Adrenal gland (tissue), 9 donors: ENCODE measurements at regions not wholly inside any gene's neighbourhood (a gene's known extent, or its start where the extent isn't known, plus 50 kb on each side); places are given as distances from the start of the nearest gene placed in this dataset.

Experiments
- DNase-seq, 7 donors: peaks; one replicate each; pipeline ENCODE4 v3.0.0-alpha.2; 2019 to 2020
- H3K27ac ChIP-seq, 5 donors: fragments of 200-600 bp; sonication (generic) in 4 of 5; 1 replicate in 3 of 5; 2 replicates in 2 of 5; pipeline versions ENCODE4 v1.5.1 to v1.8.0; 2016 to 2020; ENCODE audit warnings: mild to moderate bottlenecking in 1 of 5
- H3K27me3 ChIP-seq: fragments of 200-600 bp; 2 replicates; pipeline ENCODE4 v1.8.0; 2021
- H3K36me3 ChIP-seq, 2 donors: fragments of 200-600 bp; replicated peaks in 1 of 2; 1 replicate in 1 of 2; 2 replicates in 1 of 2; pipeline versions ENCODE4 v1.5.1 to v1.8.0; 2018 to 2022
- H3K4me1 ChIP-seq, 2 donors: fragments of 200-600 bp; replicated peaks in 1 of 2; 1 replicate in 1 of 2; 2 replicates in 1 of 2; pipeline versions ENCODE4 v1.5.1 to v1.8.0; 2018 to 2021
- H3K4me3 ChIP-seq, 4 donors: fragments of 200-600 bp; sonication (generic) in 3 of 4; one replicate each; pipeline ENCODE4 v1.5.1; 2016 to 2018
- H3K9me3 ChIP-seq, 3 donors: fragments of 200-600 bp; sonication (generic) in 1 of 3; replicated peaks in 1 of 3; 1 replicate in 2 of 3; 2 replicates in 1 of 3; pipeline versions ENCODE4 v1.5.1 to v1.8.0; 2016 to 2021
- POLR2A ChIP-seq, 2 donors: fragments of 450-650 bp; IDR thresholded peaks; one replicate each; pipeline ENCODE4 v1.6.1; 2017; ENCODE audit warnings: antibody characterized with exemption in 2 of 2, mild to moderate bottlenecking in 2 of 2, moderate library complexity in 1 of 2
- WGBS, 4 donors: extraction: QIAGEN DNeasy Blood & Tissue Kit in 2 of 4; methylation state at CpG; one replicate each; pipeline versions ENCODE4 v1.1.5 to v1.1.7; 2013 to 2017; 5-methylcytosine and 5-hydroxymethylcytosine counted together
- intact Hi-C, 2 donors: fragments of 100-400 bp; cut with DNase I; formaldehyde crosslinking; loops; one replicate each; pipeline versions ENCODE4 v1.14.1 to v1.15.0; 2022 to 2023
- TF ChIP-seq, protein P1 (sequence below), 6 experiments: fragments of 450-650 bp in 4 of 6; fragments of 200-600 bp in 2 of 6; sonication (generic) in 1 of 6; IDR thresholded peaks; 1 replicate in 5 of 6; 2 replicates in 1 of 6; pipeline versions ENCODE4 v1.5.1 to v1.8.0; 2016 to 2021; ENCODE audit warnings: antibody characterized with exemption in 6 of 6, mild to moderate bottlenecking in 2 of 6, moderate library complexity in 1 of 6
- donor health status: healthy with polysubstance abuse.
- donor health status: Bipolar disorder and iron deficiency.
- donor health status: DM: yes; HTN: yes; CAD: no.
- donor health status: DM: no; HTN: no; CAD: no.
- donor health status: DM: no; HTN: no; CAD: no.

DNA sequence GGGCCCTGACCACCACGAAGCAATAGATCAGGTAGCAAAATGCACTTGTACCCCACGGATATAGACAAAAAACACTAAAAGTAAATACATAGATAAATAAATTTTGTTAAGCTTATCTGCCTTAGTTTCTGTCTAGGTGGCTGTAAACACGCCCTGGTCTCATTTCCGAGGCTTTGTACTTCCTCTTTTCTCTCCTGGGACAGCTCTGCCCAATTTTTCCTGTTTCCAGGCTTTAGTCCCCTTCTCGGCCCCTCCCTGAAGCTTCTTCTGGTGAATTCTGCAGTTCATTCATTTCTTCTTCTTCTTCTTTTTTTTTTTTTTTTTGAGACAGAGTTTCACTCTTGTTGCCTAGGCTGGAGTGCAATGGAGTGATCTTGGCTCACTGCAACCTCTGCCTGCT is 73.4 kb upstream of the STOX2 start:
- H3K9me3 ChIP-seq: no peaks in the 10 kb centered on the region
- TF ChIP-seq POLR2A (IDR thresholded peaks at IDR 0.05): no peak
- TF ChIP-seq, protein P1, sequence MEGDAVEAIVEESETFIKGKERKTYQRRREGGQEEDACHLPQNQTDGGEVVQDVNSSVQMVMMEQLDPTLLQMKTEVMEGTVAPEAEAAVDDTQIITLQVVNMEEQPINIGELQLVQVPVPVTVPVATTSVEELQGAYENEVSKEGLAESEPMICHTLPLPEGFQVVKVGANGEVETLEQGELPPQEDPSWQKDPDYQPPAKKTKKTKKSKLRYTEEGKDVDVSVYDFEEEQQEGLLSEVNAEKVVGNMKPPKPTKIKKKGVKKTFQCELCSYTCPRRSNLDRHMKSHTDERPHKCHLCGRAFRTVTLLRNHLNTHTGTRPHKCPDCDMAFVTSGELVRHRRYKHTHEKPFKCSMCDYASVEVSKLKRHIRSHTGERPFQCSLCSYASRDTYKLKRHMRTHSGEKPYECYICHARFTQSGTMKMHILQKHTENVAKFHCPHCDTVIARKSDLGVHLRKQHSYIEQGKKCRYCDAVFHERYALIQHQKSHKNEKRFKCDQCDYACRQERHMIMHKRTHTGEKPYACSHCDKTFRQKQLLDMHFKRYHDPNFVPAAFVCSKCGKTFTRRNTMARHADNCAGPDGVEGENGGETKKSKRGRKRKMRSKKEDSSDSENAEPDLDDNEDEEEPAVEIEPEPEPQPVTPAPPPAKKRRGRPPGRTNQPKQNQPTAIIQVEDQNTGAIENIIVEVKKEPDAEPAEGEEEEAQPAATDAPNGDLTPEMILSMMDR (IDR thresholded peaks at IDR 0.05): no peak
- WGBS, 4 donors: 55 to 60% (median 56%) methylated on average over 5 of the region's 5 CpGs
- intact Hi-C loops: no loop called here
- peaks cover 7 to 8% of the 10 kb centered on the region in 2 donors for H3K4me1 ChIP-seq
- H3K36me3 ChIP-seq: no peaks in the 10 kb centered on the region
- H3K27me3 ChIP-seq: no peaks in the 10 kb centered on the region
- peak overlapping the region in 2 of 5 donors; percentile 3 to 58 for H3K27ac ChIP-seq
- H3K4me3 ChIP-seq: no peak overlapping the region
- no peak for DNase-seq

DNA sequence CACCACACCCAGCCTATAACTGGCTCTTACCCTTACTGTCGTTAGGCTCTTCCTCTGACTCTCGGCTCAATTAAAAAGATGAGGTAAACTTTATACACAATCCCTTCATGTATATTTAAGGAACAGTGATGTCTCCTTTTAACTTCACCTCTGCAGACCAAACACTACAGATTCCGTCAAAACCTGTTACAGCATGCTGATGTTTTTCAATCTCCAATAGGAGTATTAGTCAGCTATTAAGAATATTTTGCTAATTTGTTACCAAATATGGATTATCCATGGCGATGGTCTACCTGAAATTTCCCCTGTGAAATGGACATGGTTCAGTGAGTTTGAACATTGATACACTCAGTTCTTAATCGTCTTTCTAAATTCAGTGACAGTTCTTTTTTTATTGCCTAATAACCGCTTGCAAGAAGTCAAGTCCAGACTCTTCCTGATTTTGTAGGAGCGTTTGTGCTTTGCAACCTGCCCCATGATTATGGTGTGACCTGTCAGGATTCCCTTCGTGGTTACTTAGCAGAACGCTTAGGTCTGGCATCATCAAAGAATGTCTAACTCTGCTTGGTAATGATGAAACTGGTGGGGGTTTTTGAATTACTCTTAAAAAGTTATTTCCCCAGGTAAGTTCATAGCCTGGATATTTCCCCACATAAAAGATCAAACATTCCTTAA is 72.2 kb upstream of the STOX2 start:
- intact Hi-C loops: no loop called here
- Histone ChIP-seq H3K4me1 (peaks cover 7 to 8% of the 10 kb centered on the region in 2 donors), H3K4me3 (no peak overlapping the region), H3K36me3 (no peaks in the 10 kb centered on the region), H3K27me3 (no peaks in the 10 kb centered on the region), H3K9me3 (no peaks in the 10 kb centered on the region), H3K27ac (no peak overlapping the region)
- WGBS, 4 donors: 79 to 82% (median 80%) methylated on average over 9 of the region's 9 CpGs
- TF ChIP-seq, protein P1 (IDR thresholded peaks at IDR 0.05): no peak
- no peak for TF ChIP-seq POLR2A (IDR thresholded peaks at IDR 0.05)
- no peak for DNase-seq

DNA sequence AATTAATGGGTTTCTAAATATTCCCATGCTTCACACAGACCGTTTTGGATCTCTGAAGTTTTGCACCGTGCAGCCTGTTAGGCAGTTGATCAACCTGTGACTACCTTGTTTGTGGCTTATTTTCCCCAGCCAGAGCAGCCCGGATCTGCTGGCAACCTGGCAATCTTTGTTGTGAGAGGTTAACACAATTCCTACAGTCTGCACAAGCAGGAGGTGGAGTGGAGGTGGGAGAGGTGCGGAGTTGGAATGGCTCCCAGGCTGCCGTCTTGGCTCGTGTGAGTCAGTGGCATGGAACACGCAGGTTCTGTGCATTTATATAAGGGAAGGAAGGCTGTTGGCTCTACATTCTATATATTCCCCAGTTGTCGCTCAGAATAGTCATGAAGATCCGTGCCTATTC is 70.9 kb upstream of the STOX2 start:
- TF ChIP-seq, protein P1 (IDR thresholded peaks at IDR 0.05): no peak
- no peak for TF ChIP-seq POLR2A (IDR thresholded peaks at IDR 0.05)
- DNase-seq: no peak
- H3K4me3 ChIP-seq: no peak overlapping the region
- no peaks in the 10 kb centered on the region for H3K9me3 ChIP-seq
- intact Hi-C loops: no loop called here
- 72 to 82% (median 77%) methylated on average over 7 to 9 of the region's 9 CpGs for WGBS, 4 donors
- H3K27ac ChIP-seq: no peak overlapping the region
- H3K27me3 ChIP-seq: no peaks in the 10 kb centered on the region
- no peaks in the 10 kb centered on the region for H3K36me3 ChIP-seq
- H3K4me1 ChIP-seq: peaks cover 7 to 8% of the 10 kb centered on the region in 2 donors

DNA sequence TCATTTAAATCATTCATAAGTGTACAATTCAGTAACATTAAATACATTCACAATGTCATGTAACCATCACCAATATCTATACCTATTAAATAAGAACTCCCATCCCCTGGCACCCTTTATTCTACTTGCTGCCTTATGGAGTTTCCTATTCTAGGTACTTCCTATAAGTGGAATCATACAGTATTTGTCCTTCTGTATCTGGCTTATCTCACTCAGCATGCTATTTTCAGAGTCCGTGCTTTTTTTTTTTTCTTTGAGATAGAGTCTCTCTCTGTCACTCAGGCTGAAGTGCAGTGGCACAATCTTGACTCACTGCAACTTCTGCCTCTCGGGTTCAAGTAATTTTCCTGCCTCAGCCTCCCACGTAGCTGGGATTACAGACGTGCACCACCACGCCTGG is 67.9 kb upstream of the STOX2 start:
- Histone ChIP-seq H3K27ac (no peak overlapping the region), H3K27me3 (no peaks in the 10 kb centered on the region), H3K9me3 (no peaks in the 10 kb centered on the region), H3K4me3 (no peak overlapping the region), H3K4me1 (no peaks in the 10 kb centered on the region), H3K36me3 (no peaks in the 10 kb centered on the region)
- 51 to 65% (median 57%) methylated on average over 5 of the region's 5 CpGs for WGBS, 4 donors
- intact Hi-C loops: loop anchor here (5.0 kb wide), 3 partner anchors 265 to 330 kb away; no protein-coding TSS in a partner anchor
- no peak for DNase-seq
- TF ChIP-seq, protein P1 (IDR thresholded peaks at IDR 0.05): no peak
- TF ChIP-seq POLR2A (IDR thresholded peaks at IDR 0.05): no peak
